K562 (cell line): ENCODE measurements at regions not wholly inside any gene's neighbourhood (a gene's known extent, or its start where the extent isn't known, plus 50 kb on each side); places are given as distances from the start of the nearest gene placed in this dataset.

Experiments
- ATAC-seq: fragments of 200-7000 bp; cut with Tn5 transposase; 3 replicates; pipeline ENCODE4 v1.9.1; 2020; ENCODE audit warnings: moderate library complexity
- BruUV-seq: library from RNA; stranded (reverse); fragments of 400-500 nt; replicated peaks from 2 replicates; lab custom pipeline; 2021; lab: Mats Ljungman, UMichigan
- CTCF ChIA-PET: fragments of 300-600 bp; formaldehyde crosslinking; extraction: SDS; loops from one replicate; lab custom pipeline; 2021; ENCODE audit warnings: low intra/inter-chr PET ratio; lab: Yijun Ruan, JAX
- POLR2A ChIA-PET: fragments of 300-600, 350-650 bp; sonication (Branson Sonifier 250); formaldehyde crosslinking; extraction: SDS; loops from one replicate; lab custom pipeline; 2021; ENCODE audit warnings: antibody characterized with exemption, inconsistent platforms; lab: Yijun Ruan, JAX
- DNase-seq, 4 experiments: peaks; one replicate each; pipeline versions ENCODE4 v3.0.0 to v3.0.0-alpha.2; 2011 to 2018; ENCODE audit warnings: low spot score in 3 of 4, mixed read lengths in 3 of 4; ENCODE audit errors: extremely low read depth in 1 of 4
- FAIRE-seq: peaks from 2 replicates; lab custom pipeline; 2011; peaks lifted over from hg19 to GRCh38; lab: Jason Lieb, UNC
- H2AFZ ChIP-seq: 2 replicates; pipeline ENCODE4 v1.6.0; 2011; ENCODE audit warnings: low read depth, low read length, control low read depth, inconsistent platforms
- H3K27ac ChIP-seq: fragments of 200-600 bp; 3 replicates; pipeline ENCODE4 v1.8.0; 2011; ENCODE audit warnings: low read depth, mild to moderate bottlenecking, control low read depth, inconsistent platforms, low read length, moderate library complexity, mixed read lengths; ENCODE audit errors: extremely low read depth
- H3K27me3 ChIP-seq, 2 experiments: fragments of 300-600 bp in 1 of 2; 2 replicates in 1 of 2; 3 replicates in 1 of 2; pipeline versions ENCODE4 v1.6.0 to v1.8.0; 2011; ENCODE audit warnings: inconsistent platforms in 2 of 2, low read length in 2 of 2, mild to moderate bottlenecking in 1 of 2, mixed read lengths in 1 of 2, moderate library complexity in 1 of 2; ENCODE audit not compliant: control insufficient read depth in 2 of 2, insufficient read depth in 2 of 2
- H3K36me3 ChIP-seq: fragments of 300-600 bp; 3 replicates; pipeline ENCODE4 v1.8.0; 2011; ENCODE audit warnings: mild to moderate bottlenecking, low read length, inconsistent platforms; ENCODE audit not compliant: control insufficient read depth, insufficient read depth
- H3K4me1 ChIP-seq, 2 experiments: fragments of 200-600 bp in 1 of 2; replicated peaks in 1 of 2; 2 replicates in 1 of 2; 3 replicates in 1 of 2; pipeline versions ENCODE4 v1.5.1 to v1.8.0; 2011; ENCODE audit warnings: inconsistent platforms in 2 of 2, low read length in 2 of 2, mild to moderate bottlenecking in 1 of 2, mixed read lengths in 1 of 2, moderate library complexity in 1 of 2; ENCODE audit not compliant: control insufficient read depth in 2 of 2, insufficient read depth in 2 of 2
- H3K4me2 ChIP-seq: 2 replicates; pipeline ENCODE4 v1.6.1; 2011; ENCODE audit warnings: low read length, control low read depth, inconsistent platforms, mixed read lengths; ENCODE audit not compliant: insufficient read depth
- H3K4me3 ChIP-seq: fragments of 200-600 bp; sonication (generic), shearing (Covaris generic); 2 replicates; pipeline ENCODE4 v1.5.1; 2016; ENCODE audit warnings: control low read depth, inconsistent platforms
- H3K79me2 ChIP-seq: fragments of 200-600 bp; 3 replicates; pipeline ENCODE4 v1.8.0; 2011; ENCODE audit warnings: low read length, inconsistent platforms; ENCODE audit not compliant: control insufficient read depth, insufficient read depth
- H3K9ac ChIP-seq, 2 experiments: 2 replicates each; pipeline versions ENCODE4 v1.6.0 to v1.6.1; 2011; ENCODE audit warnings: low read depth in 2 of 2, low read length in 2 of 2, control low read depth in 1 of 2, inconsistent platforms in 1 of 2, mild to moderate bottlenecking in 1 of 2, mixed read lengths in 1 of 2; ENCODE audit not compliant: insufficient read depth in 1 of 2
- H3K9me1 ChIP-seq: one replicate; pipeline ENCODE4 v1.6.0; 2011; ENCODE audit warnings: inconsistent platforms, mild to moderate bottlenecking, low read length, moderate library complexity; ENCODE audit not compliant: control insufficient read depth, insufficient read depth
- H3K9me3 ChIP-seq: replicated peaks from 2 replicates; pipeline ENCODE4 v1.5.1; 2011; ENCODE audit warnings: low read depth, low read length, inconsistent platforms; ENCODE audit not compliant: control insufficient read depth, insufficient read depth
- H4K20me1 ChIP-seq: replicated peaks from 2 replicates; pipeline ENCODE4 v1.6.1; 2011; ENCODE audit warnings: low read length, inconsistent platforms, mixed read lengths; ENCODE audit not compliant: control insufficient read depth, insufficient read depth
- CBX1 ChIP-seq: sonication (generic); IDR thresholded peaks from 2 replicates; pipeline ENCODE4 v1.6.1; 2016; ENCODE audit warnings: antibody characterized with exemption, low read depth, mild to moderate bottlenecking
- GABPA ChIP-seq: fragments of 200-800 bp; sonication (Bioruptor generic); conservative IDR thresholded peaks from 2 replicates; pipeline ENCODE4 v1.6.1; 2016; ENCODE audit warnings: low read depth, missing genetic modification characterization, missing compliant biosample characterization
- NEUROD1 ChIP-seq: fragments of 150-350 bp; IDR thresholded peaks from 2 replicates; pipeline ENCODE4 v1.6.1; 2014; ENCODE audit warnings: borderline replicate concordance, low read length, low read depth; ENCODE audit not compliant: partially characterized antibody
- RAD51 ChIP-seq: fragments of 450-650 bp; IDR thresholded peaks from 2 replicates; pipeline ENCODE4 v1.7.1; 2016; ENCODE audit warnings: low read depth, mild to moderate bottlenecking, borderline replicate concordance
- ZBTB8A ChIP-seq: fragments of 450-650 bp; IDR thresholded peaks from 2 replicates; pipeline ENCODE4 v1.6.1; 2018; ENCODE audit warnings: mild to moderate bottlenecking, moderate library complexity; ENCODE audit not compliant: partially characterized antibody
- ZNF12 ChIP-seq: sonication (generic); formaldehyde crosslinking; IDR thresholded peaks from 2 replicates; pipeline ENCODE4 v1.4.0; 2020; ENCODE audit warnings: mild to moderate bottlenecking, missing genetic modification reagents
- ZNF436 ChIP-seq: fragments of 250-450, 450-650 bp; sonication (Bioruptor Pico); formaldehyde crosslinking; IDR thresholded peaks from 2 replicates; pipeline ENCODE4 v1.7.0; 2020; ENCODE audit warnings: mild to moderate bottlenecking
- ZNF589 ChIP-seq: fragments of 200-800 bp; sonication (Bioruptor generic); IDR thresholded peaks from 2 replicates; pipeline ENCODE4 v1.6.1; 2016; ENCODE audit warnings: low read depth, missing genetic modification characterization, missing compliant biosample characterization
- WGBS: fragments of 100-300 bp; shearing (Covaris generic); methylation state at CpG from one replicate; pipeline ENCODE4 v1.1.6; 2016; ENCODE audit warnings: low coverage, mixed read lengths; ENCODE audit not compliant: insufficient coverage; ENCODE audit errors: missing lambda C conversion rate; 5-methylcytosine and 5-hydroxymethylcytosine counted together
- in situ Hi-C: fragments of 300-500 bp; cut with MboI; formaldehyde crosslinking; loops from 4 replicates; pipeline ENCODE4 v1.15.0; 2018; ENCODE audit warnings: inconsistent platforms, mixed read lengths
- intact Hi-C: fragments of 100-400 bp; cut with micrococcal nuclease; formaldehyde crosslinking; loops from 2 replicates; pipeline ENCODE4 v1.14.2; 2022

DNA sequence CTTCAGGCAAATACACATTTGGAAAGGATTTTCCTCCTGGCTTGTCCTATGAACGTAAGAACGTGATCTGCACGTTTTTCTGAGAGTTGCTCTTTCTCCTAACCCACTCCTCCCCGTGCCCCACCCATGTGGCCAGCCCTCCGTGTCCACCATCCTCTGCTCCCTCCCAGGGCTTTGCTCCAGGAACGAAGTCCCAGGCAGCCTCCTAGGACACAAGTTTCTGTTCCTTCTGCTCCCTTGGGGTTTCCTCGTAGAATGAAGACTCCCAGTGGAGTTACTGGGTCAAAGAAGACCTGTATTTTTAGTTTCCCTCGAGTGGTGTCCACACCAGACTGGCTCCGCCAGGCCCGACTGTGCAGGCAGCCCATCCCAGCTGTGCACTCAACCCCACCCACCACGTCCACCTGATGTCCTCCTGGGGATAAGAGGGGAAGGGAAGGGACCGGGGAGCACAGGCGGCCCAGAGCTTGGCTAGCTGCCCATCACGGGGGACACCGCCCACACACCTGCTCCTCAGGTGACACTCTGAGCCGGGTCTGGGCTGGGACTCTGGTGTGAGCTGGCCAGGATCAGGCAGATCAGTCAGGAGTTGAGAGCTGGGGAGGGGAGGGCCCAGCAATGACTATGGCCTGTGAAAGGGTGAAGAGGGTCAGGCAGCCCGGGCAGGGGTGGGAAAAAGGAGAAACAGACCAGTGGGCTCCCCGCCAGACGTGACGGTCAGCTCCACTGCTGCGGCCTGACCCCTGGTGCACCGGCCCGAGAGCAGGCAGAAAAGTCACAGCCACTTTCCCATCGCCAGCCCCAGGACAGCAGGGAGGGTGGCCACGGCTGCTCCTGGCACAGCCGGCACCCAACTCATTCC is 54.3 kb upstream of the PPP2R2D start (continued):
- TF ChIP-seq ZNF12 (CRISPR knock-in tag) (no peak), ZBTB8A (no peak), ZNF436 (CRISPR knock-in tag) (no peak), NEUROD1 (no peak)

DNA sequence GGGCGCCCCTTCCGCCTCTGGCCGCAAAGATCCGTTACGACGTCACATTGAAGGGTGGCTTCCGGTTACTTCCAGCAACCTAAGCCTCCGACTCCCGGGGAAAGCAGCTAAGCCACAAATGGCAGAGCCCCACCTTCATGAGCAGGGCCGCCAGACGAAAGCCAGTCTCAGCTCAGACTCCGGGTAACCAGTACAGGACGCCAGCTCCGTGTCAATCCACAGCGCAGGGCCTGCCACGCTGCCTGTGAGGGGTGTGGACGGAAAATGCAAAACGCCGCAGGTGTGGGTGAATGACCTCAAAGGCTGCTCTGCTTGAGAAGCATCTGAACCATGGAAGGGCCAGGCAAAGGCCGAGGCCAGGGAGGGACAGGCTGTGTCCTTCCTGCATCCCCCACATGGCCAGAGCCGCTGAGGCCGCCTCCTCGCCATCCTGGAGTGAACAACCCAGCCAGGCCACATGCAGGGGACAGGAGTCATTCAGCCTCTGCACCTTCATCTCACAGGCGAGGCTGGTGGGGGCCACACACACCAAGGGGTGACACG is 53.5 kb upstream of the PPP2R2D start:
- Histone ChIP-seq H3K9me1 (no peaks in the 10 kb centered on the region), H3K4me2 (no peak overlapping the region), H3K27ac (no peak overlapping the region), H3K36me3 (no peaks in the 10 kb centered on the region), H3K9me3 (no peaks in the 10 kb centered on the region), H3K4me1 (peaks cover 0 to 10% of the 10 kb centered on the region in 2 experiments; a peak in 2 of 5 replicates), H3K4me3 (no peak overlapping the region), H3K79me2 (no peaks in the 10 kb centered on the region), H3K27me3 (peaks cover 9 to 78% of the 10 kb centered on the region in 2 experiments), H4K20me1 (no peaks in the 10 kb centered on the region), H3K9ac (no peak overlapping the region; a peak in 1 of 4 replicates), H2AFZ (no peak overlapping the region)
- POLR2A ChIA-PET, result no interaction called here
- ATAC-seq (no peak; the same call in 2 of the 3 replicates), FAIRE-seq (no peak), DNase-seq (no peak)
- CTCF ChIA-PET, result no interaction called here
- intact Hi-C loops, result no loop called here
- no TSS peak for BruUV-seq
- in situ Hi-C loops, result no loop called here
- 12% methylated on average over 20 of the region's 25 CpGs for WGBS
- TF ChIP-seq ZNF589, result no peak
- TF ChIP-seq CBX1, result no peak
- TF ChIP-seq RAD51, result no peak
- peak; percentile 34; the same call in 1 of the 2 replicates for TF ChIP-seq GABPA (tag)
